GM23248 (cell line): ENCODE measurements at regions not wholly inside any gene's neighbourhood (a gene's known extent, or its start where the extent isn't known, plus 50 kb on each side); places are given as distances from the start of the nearest gene placed in this dataset.

Experiments
- EZH2 ChIP-seq: fragments of 200-600 bp; sonication (generic); IDR thresholded peaks from 2 replicates; pipeline ENCODE4 v1.6.1; 2018; ENCODE audit warnings: antibody characterized with exemption, mild to moderate bottlenecking; ENCODE audit not compliant: insufficient read depth, poor library complexity, severe bottlenecking
- EZH2phosphoT487 ChIP-seq: fragments of 200-600 bp; sonication (generic); IDR thresholded peaks from 2 replicates; pipeline ENCODE4 v1.6.1; 2018; ENCODE audit warnings: antibody characterized with exemption, moderate library complexity, mild to moderate bottlenecking, low read depth; ENCODE audit not compliant: insufficient read depth

- TF ChIP-seq EZH2 (no peak), EZH2phosphoT487 (no peak)
Measured at GRCh38 chr12:25818596-25819390, 139.7 kb upstream of the RASSF8 start.
